Transverse colon (tissue), 4 donors: ENCODE measurements at regions not wholly inside any gene's neighbourhood (a gene's known extent, or its start where the extent isn't known, plus 50 kb on each side); places are given as distances from the start of the nearest gene placed in this dataset.

Experiments used
- DNase-seq: peaks from one replicate; pipeline ENCODE4 v3.0.0-alpha.2; 2019
- H3K27ac ChIP-seq, 4 donors: fragments of 200-600 bp; sonication (generic); 2 replicates each; pipeline ENCODE4 v1.5.1; 2016 to 2018; ENCODE audit warnings: inconsistent platforms in 4 of 4
- H3K27me3 ChIP-seq: fragments of 200-600 bp; sonication (generic); 2 replicates; pipeline ENCODE4 v1.5.1; 2017; ENCODE audit warnings: inconsistent platforms
- H3K36me3 ChIP-seq, 4 donors: fragments of 200-600 bp; sonication (generic); 2 replicates each; pipeline ENCODE4 v1.5.1; 2017 to 2019; ENCODE audit warnings: inconsistent platforms in 4 of 4
- H3K4me1 ChIP-seq, 4 donors: fragments of 200-600 bp; sonication (generic); 2 replicates each; pipeline ENCODE4 v1.5.1; 2017 to 2020; ENCODE audit warnings: inconsistent platforms in 4 of 4
- H3K4me3 ChIP-seq, 4 donors: fragments of 200-600 bp; sonication (generic); 1 replicate in 1 of 4; 2 replicates in 3 of 4; pipeline versions ENCODE4 v1.5.1 to v1.6.1; 2017 to 2019; ENCODE audit warnings: inconsistent platforms in 4 of 4
- H3K9me3 ChIP-seq, 2 donors: fragments of 200-600 bp; sonication (generic); 2 replicates each; pipeline ENCODE4 v1.5.1; 2017 to 2019; ENCODE audit warnings: inconsistent platforms in 2 of 2
- CTCF ChIP-seq, 5 experiments: fragments of 200-600 bp in 3 of 5; fragments of 450-650 bp in 2 of 5; sonication (generic) in 3 of 5; IDR thresholded peaks; 1 replicate in 2 of 5; 2 replicates in 3 of 5; pipeline ENCODE4 v1.5.1; 2016 to 2017; ENCODE audit warnings: antibody characterized with exemption in 5 of 5, inconsistent platforms in 3 of 5, mild to moderate bottlenecking in 2 of 5, moderate library complexity in 1 of 5
- EP300 ChIP-seq: sonication (generic); formaldehyde crosslinking; IDR thresholded peaks from one replicate; pipeline ENCODE4 v1.6.1; 2017; ENCODE audit warnings: antibody characterized with exemption, low read depth
- POLR2A ChIP-seq: fragments of 450-650 bp; IDR thresholded peaks from one replicate; pipeline ENCODE4 v1.6.1; 2016; ENCODE audit warnings: antibody characterized with exemption, mild to moderate bottlenecking, moderate library complexity
- POLR2AphosphoS5 ChIP-seq, 3 donors: sonication (generic); formaldehyde crosslinking; IDR thresholded peaks; one replicate each; pipeline ENCODE4 v1.6.1; 2016; ENCODE audit warnings: antibody characterized with exemption in 3 of 3
- WGBS, 2 donors: methylation state at CpG; one replicate each; pipeline ENCODE4 v1.1.5; 2018; ENCODE audit warnings: low coverage in 1 of 2; 5-methylcytosine and 5-hydroxymethylcytosine counted together
- in situ Hi-C, 4 donors: fragments of 200-750 bp; cut with MboI; loops; one replicate each; pipeline versions ENCODE4 v1.15.0 to v1.15.1; 2017; ENCODE audit warnings: low sequenced_read_pairs in 3 of 4, low pct_ligation_motif_present in 1 of 4, low pct_unique_long_range_greater_than_20kb in 1 of 4
- intact Hi-C: fragments of 100-400 bp; cut with DNase I; formaldehyde crosslinking; loops from one replicate; pipeline ENCODE4 v1.15.1; 2023; ENCODE audit warnings: low total_unique reads
- small RNA-seq, 4 donors: library from RNA; depleted of rRNA; stranded (forward); fragments of <200 nt; gene quantifications; one replicate each; pipeline ENCODE3, GENCODE V24; 2016

- no peaks in the 10 kb centered on the region for H3K9me3 ChIP-seq
- H3K36me3 ChIP-seq = no peaks in the 10 kb centered on the region
- WGBS, 2 donors = 31% methylated on average over 5 of the region's 5 CpGs; no CpG with 5 or more reads in 1 of the 2 donors
- TF ChIP-seq EP300 (no peak), CTCF (IDR thresholded peaks at IDR 0.05) (no peak), POLR2AphosphoS5 (IDR thresholded peaks at IDR 0.05) (no peak), POLR2A (no peak)
- in situ Hi-C loops = no loop called here
- H3K4me3 ChIP-seq = no peak overlapping the region
- H3K27ac ChIP-seq = no peak overlapping the region
- no peaks in the 10 kb centered on the region for H3K27me3 ChIP-seq
- no peak for DNase-seq
- H3K4me1 ChIP-seq = no peaks in the 10 kb centered on the region
- intact Hi-C loops = no loop called here
Observed at GRCh38 chrX:6279277-6279909, 50.7 kb upstream of the NLGN4X start.

Small RNA genes in the stretch of these regions (small RNA-seq; reads per million reads assigned to genes)
- gene MIR4770 = 0 to 0.28 (median 0.09) reads per million in 4 donors
